Heart left ventricle (tissue), 13 donors: ENCODE measurements at regions not wholly inside any gene's neighbourhood (a gene's known extent, or its start where the extent isn't known, plus 50 kb on each side); places are given as distances from the start of the nearest gene placed in this dataset.

Experiments used
- CTCF ChIP-seq, 12 donors: fragments of 200-600 bp; sonication (generic) in 4 of 12; IDR thresholded peaks; one replicate each; pipeline versions ENCODE4 v1.5.0 to v1.8.0; 2018 to 2022; ENCODE audit warnings: antibody characterized with exemption in 12 of 12, mild to moderate bottlenecking in 5 of 12
- POLR2A ChIP-seq, 2 donors: fragments of 450-650 bp; IDR thresholded peaks; one replicate each; pipeline ENCODE4 v1.6.1; 2017; ENCODE audit warnings: antibody characterized with exemption in 2 of 2, mild to moderate bottlenecking in 2 of 2, moderate library complexity in 2 of 2
- donor health status: ischemic (EF 13 %, LVEDD 7.1; RV severe dilation, severe dysfunction).
- donor health status: DM: no; HTN: yes; CAD: no.
- donor health status: DM: no; HTN: no; CAD: no.
- donor health status: ischemic (EF 25% LVEDD 6.9; RV normal size, moderate dysfunction).
- donor health status: ischemic (EF 25% LVEDD 5.7; RV mildly dilated, moderate dysfunction).
- donor health status: ischemic (EF 35%, LVEDD 5.7; RV mildly dilated, moderate dysfunction).
- donor health status: nonischemic (EF 11% LVEDD 7.7; RV severe dilation, severe dysfunction).
- donor health status: DM: yes; HTN: yes; CAD: no.
- donor health status: PGD.
- donor health status: ischemic (EF 29% LVEDD 5.4; RV normal size, mild dysfunction).
- donor health status: nonischemic (EF 23%, LVEDD 6.1; RV moderate dilation, normal function).

GRCh38 chr7:81498176-81498575, 271.7 kb downstream of the HGF start:
- TF ChIP-seq CTCF (IDR thresholded peaks at IDR 0.05) (no peak), POLR2A (IDR thresholded peaks at IDR 0.05) (no peak)
